Heart right ventricle (tissue), 16 donors: ENCODE measurements at regions not wholly inside any gene's neighbourhood (a gene's known extent, or its start where the extent isn't known, plus 50 kb on each side); places are given as distances from the start of the nearest gene placed in this dataset.

Source experiments
- ATAC-seq, 8 donors: fragments of 200-7000 bp; cut with Tn5 transposase; one replicate each; pipeline ENCODE4 v1.9.1; 2020; ENCODE audit warnings: mild to moderate bottlenecking in 8 of 8, moderate library complexity in 8 of 8, moderate number of reproducible peaks in 1 of 8
- DNase-seq, 2 donors: peaks; one replicate each; pipeline ENCODE4 v3.0.0-alpha.2; 2020
- H3K27ac ChIP-seq, 10 donors: fragments of 200-600 bp; sonication (generic) in 2 of 10; one replicate each; pipeline versions ENCODE4 v1.5.0 to v1.8.0; 2020 to 2022; ENCODE audit warnings: mild to moderate bottlenecking in 3 of 10
- H3K27me3 ChIP-seq, 7 donors: fragments of 200-600 bp; one replicate each; pipeline ENCODE4 v1.8.0; 2021 to 2022; ENCODE audit warnings: mild to moderate bottlenecking in 2 of 7
- H3K36me3 ChIP-seq, 9 donors: fragments of 200-600 bp; sonication (generic) in 1 of 9; one replicate each; pipeline versions ENCODE4 v1.5.0 to v1.8.0; 2020 to 2022; ENCODE audit warnings: mild to moderate bottlenecking in 2 of 9
- H3K4me1 ChIP-seq, 9 donors: fragments of 200-600 bp; sonication (generic) in 1 of 9; one replicate each; pipeline versions ENCODE4 v1.5.0 to v1.8.0; 2020 to 2022; ENCODE audit warnings: mild to moderate bottlenecking in 4 of 9
- H3K4me3 ChIP-seq, 10 donors: fragments of 200-600 bp; sonication (generic) in 2 of 10; one replicate each; pipeline versions ENCODE4 v1.5.0 to v1.8.0; 2020 to 2022; ENCODE audit warnings: mild to moderate bottlenecking in 7 of 10, moderate library complexity in 2 of 10
- H3K9me3 ChIP-seq, 11 donors: fragments of 200-600 bp in 10 of 11; sonication (generic) in 2 of 11; one replicate each; pipeline versions ENCODE4 v1.5.0 to v1.8.0; 2013 to 2022; ENCODE audit warnings: mild to moderate bottlenecking in 2 of 11, control low read depth in 1 of 11, moderate library complexity in 1 of 11
- CTCF ChIP-seq, 9 donors: fragments of 200-600 bp; sonication (generic) in 2 of 9; IDR thresholded peaks; one replicate each; pipeline versions ENCODE4 v1.5.0 to v1.8.0; 2021 to 2022; ENCODE audit warnings: antibody characterized with exemption in 9 of 9, mild to moderate bottlenecking in 5 of 9, moderate library complexity in 1 of 9
- WGBS, 2 donors: extraction: QIAGEN DNeasy Blood & Tissue Kit; methylation state at CpG; one replicate each; pipeline ENCODE4 v1.1.7; 2013; ENCODE audit warnings: inconsistent platforms in 1 of 2; 5-methylcytosine and 5-hydroxymethylcytosine counted together
- intact Hi-C, 10 donors: fragments of 100-400 bp; cut with DNase I; formaldehyde crosslinking; loops; one replicate each; pipeline versions ENCODE4 v1.11.1 to v1.14.2; 2022
- donor health status: Arrhythmogenic right ventricular cardiomyopathy.
- donor health status: ischemic (EF 13 %, LVEDD 7.1; RV severe dilation, severe dysfunction).
- donor health status: healthy with polysubstance abuse.
- donor health status: DM: no; HTN: yes; CAD: no.
- donor health status: DM: no; HTN: no; CAD: no.
- donor health status: ischemic (EF 25% LVEDD 6.9; RV normal size, moderate dysfunction).
- donor health status: ischemic (EF 25% LVEDD 5.7; RV mildly dilated, moderate dysfunction).
- donor health status: healthy.
- donor health status: DM: yes; HTN: yes; CAD: no.
- donor health status: Ischemic cardiomyopathy.
- donor health status: ischemic (EF 35%, LVEDD 5.7; RV mildly dilated, moderate dysfunction).
- donor health status: nonischemic (EF 11% LVEDD 7.7; RV severe dilation, severe dysfunction).
- donor health status: DM: yes; HTN: yes; CAD: no.
- donor health status: PGD.
- donor health status: ischemic (EF 29% LVEDD 5.4; RV normal size, mild dysfunction).
- donor health status: nonischemic (EF 23%, LVEDD 6.1; RV moderate dilation, normal function).

- DNase-seq = no peak
- intact Hi-C loops = no loop called here
These were observed 2556.7 kb upstream of the PCDH20 start for GRCh38 chr13:63972328-63972727.

GRCh38 chr13:63954683-63955082, 2539.0 kb upstream of the PCDH20 start:
- no peak for TF ChIP-seq CTCF (IDR thresholded peaks at IDR 0.05)
- WGBS, 2 donors = 86 to 89% methylated on average over 1 of the region's 1 CpG
- Histone ChIP-seq H3K9me3 (peaks cover 0 to 34% (median 7%) of the 10 kb centered on the region in 11 donors), H3K27me3 (no peaks in the 10 kb centered on the region), H3K4me1 (no peaks in the 10 kb centered on the region), H3K36me3 (no peaks in the 10 kb centered on the region), H3K4me3 (no peak overlapping the region), H3K27ac (no peak overlapping the region)
- intact Hi-C loops = no loop called here
- DNase-seq (no peak), ATAC-seq (no peak)

More at GRCh38 chr13:63972328-63972727, 2556.7 kb upstream of the PCDH20 start:
- H3K4me3 ChIP-seq = no peak overlapping the region
- 48 to 50% methylated on average over 2 of the region's 2 CpGs for WGBS, 2 donors
- no peaks in the 10 kb centered on the region for H3K27me3 ChIP-seq
- no peaks in the 10 kb centered on the region for H3K4me1 ChIP-seq
- no peak for ATAC-seq
- H3K36me3 ChIP-seq = no peaks in the 10 kb centered on the region
- TF ChIP-seq CTCF (IDR thresholded peaks at IDR 0.05) = no peak
- H3K9me3 ChIP-seq = peaks cover 0 to 10% (median 0%) of the 10 kb centered on the region in 11 donors
- H3K27ac ChIP-seq = no peak overlapping the region

- intact Hi-C loops = no loop called here
- DNase-seq (no peak), ATAC-seq (no peak)
- H3K4me1 ChIP-seq = no peaks in the 10 kb centered on the region
- H3K4me3 ChIP-seq = no peak overlapping the region
- TF ChIP-seq CTCF (IDR thresholded peaks at IDR 0.05) = no peak
- H3K27ac ChIP-seq = no peak overlapping the region
- H3K27me3 ChIP-seq = no peaks in the 10 kb centered on the region
- no peaks in the 10 kb centered on the region for H3K36me3 ChIP-seq
- WGBS, 2 donors = 79% methylated on average over 3 of the region's 3 CpGs
- H3K9me3 ChIP-seq = peaks cover 0 to 17% (median 3%) of the 10 kb centered on the region in 11 donors
These were observed 2532.4 kb upstream of the PCDH20 start for GRCh38 chr13:63948045-63948444.

DNA sequence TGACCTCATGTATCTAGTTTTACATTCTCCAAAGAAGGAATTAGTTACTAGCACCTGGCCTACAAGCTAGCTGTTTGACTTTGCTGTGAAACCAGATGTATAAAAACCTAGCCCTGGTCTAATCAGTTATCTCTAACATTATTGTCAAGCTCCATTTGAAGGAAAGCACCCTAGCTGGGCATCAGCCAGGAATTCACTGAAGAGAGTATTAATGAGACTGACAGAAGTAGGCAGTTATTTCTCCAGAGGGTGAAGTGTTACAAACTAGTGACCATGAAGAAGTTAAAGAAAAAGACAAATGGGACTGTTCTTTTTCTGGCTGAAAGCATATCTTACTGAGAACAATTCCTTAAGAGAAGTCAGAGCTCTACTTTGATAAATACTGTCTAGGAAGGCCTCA, 2529.3 kb upstream of the PCDH20 start:
- no peaks in the 10 kb centered on the region for H3K27me3 ChIP-seq

More for the DNA sequence above, 2529.3 kb upstream of the PCDH20 start:
- intact Hi-C loops = no loop called here
- Histone ChIP-seq H3K9me3 (no peaks in the 10 kb centered on the region), H3K4me1 (no peaks in the 10 kb centered on the region), H3K27ac (no peak overlapping the region), H3K36me3 (no peaks in the 10 kb centered on the region), H3K4me3 (no peak overlapping the region)
- no peak for TF ChIP-seq CTCF (IDR thresholded peaks at IDR 0.05)
- no peak for ATAC-seq
- DNase-seq = no peak
